Upper lobe of left lung (tissue), 6 donors: ENCODE measurements at regions not wholly inside any gene's neighbourhood (a gene's known extent, or its start where the extent isn't known, plus 50 kb on each side); places are given as distances from the start of the nearest gene placed in this dataset.

Experiments used
- ATAC-seq, 2 donors: fragments of 200-7000 bp; cut with Tn5 transposase; one replicate each; pipeline ENCODE4 v1.9.1; 2022; ENCODE audit warnings: mild to moderate bottlenecking in 2 of 2, moderate library complexity in 2 of 2; ENCODE audit not compliant: low FRiP score in 2 of 2
- DNase-seq, 2 donors: peaks; one replicate each; pipeline ENCODE4 v3.0.0-alpha.2; 2019 to 2020
- H3K27ac ChIP-seq, 4 donors: fragments of 200-600 bp; sonication (generic); one replicate each; pipeline ENCODE4 v1.5.1; 2016 to 2019
- H3K27me3 ChIP-seq, 4 donors: fragments of 200-600 bp; sonication (generic); one replicate each; pipeline ENCODE4 v1.5.1; 2017 to 2019
- H3K36me3 ChIP-seq, 4 donors: fragments of 200-600 bp; sonication (generic); one replicate each; pipeline ENCODE4 v1.5.1; 2016 to 2019
- H3K4me1 ChIP-seq, 4 donors: fragments of 200-600 bp; sonication (generic); one replicate each; pipeline ENCODE4 v1.5.1; 2018 to 2019
- H3K4me3 ChIP-seq, 4 donors: fragments of 200-600 bp; sonication (generic); one replicate each; pipeline ENCODE4 v1.5.1; 2017 to 2019; ENCODE audit warnings: mild to moderate bottlenecking in 2 of 4, moderate library complexity in 1 of 4
- H3K9me3 ChIP-seq, 4 donors: fragments of 200-600 bp; sonication (generic); one replicate each; pipeline ENCODE4 v1.5.1; 2018 to 2019
- EP300 ChIP-seq, 4 donors: sonication (generic); formaldehyde crosslinking; IDR thresholded peaks; one replicate each; pipeline ENCODE4 v1.5.1; 2017; ENCODE audit warnings: antibody characterized with exemption in 4 of 4, control low read depth in 2 of 4
- POLR2A ChIP-seq, 4 donors: fragments of 450-650 bp; IDR thresholded peaks; one replicate each; pipeline ENCODE4 v1.5.1; 2016 to 2017; ENCODE audit warnings: antibody characterized with exemption in 4 of 4, mild to moderate bottlenecking in 2 of 4
- POLR2AphosphoS5 ChIP-seq, 2 donors: sonication (generic); formaldehyde crosslinking; IDR thresholded peaks; one replicate each; pipeline ENCODE4 v1.5.1; 2017; ENCODE audit warnings: antibody characterized with exemption in 2 of 2
- WGBS, 2 donors: methylation state at CpG; one replicate each; pipeline ENCODE4 v1.1.5; 2017 to 2018; 5-methylcytosine and 5-hydroxymethylcytosine counted together
- TF ChIP-seq, protein P1 (sequence below), 6 experiments: fragments of 450-650 bp in 4 of 6; fragments of 200-600 bp in 2 of 6; sonication (generic) in 2 of 6; IDR thresholded peaks; one replicate each; pipeline ENCODE4 v1.5.1; 2016 to 2019; ENCODE audit warnings: antibody characterized with exemption in 6 of 6
- donor health status: DM: no; HTN: no; CAD: no; lungs with moderate emphysema.
- donor health status: DM: no; HTN: yes; CAD: no; lungs with severe emphysema.

- H3K27me3 ChIP-seq = no peaks in the 10 kb centered on the region
- 54 to 76% methylated on average over 1 of the region's 1 CpG for WGBS, 2 donors
- no peak overlapping the region for H3K4me3 ChIP-seq
- H3K9me3 ChIP-seq = peaks cover 0 to 3% (median 0%) of the 10 kb centered on the region in 4 donors
- no peak overlapping the region for H3K27ac ChIP-seq
- ATAC-seq = no peak
- DNase-seq = no peak
- no peaks in the 10 kb centered on the region for H3K36me3 ChIP-seq
- no peaks in the 10 kb centered on the region for H3K4me1 ChIP-seq
- no peak for TF ChIP-seq POLR2AphosphoS5 (IDR thresholded peaks at IDR 0.05)
- TF ChIP-seq, protein P1, sequence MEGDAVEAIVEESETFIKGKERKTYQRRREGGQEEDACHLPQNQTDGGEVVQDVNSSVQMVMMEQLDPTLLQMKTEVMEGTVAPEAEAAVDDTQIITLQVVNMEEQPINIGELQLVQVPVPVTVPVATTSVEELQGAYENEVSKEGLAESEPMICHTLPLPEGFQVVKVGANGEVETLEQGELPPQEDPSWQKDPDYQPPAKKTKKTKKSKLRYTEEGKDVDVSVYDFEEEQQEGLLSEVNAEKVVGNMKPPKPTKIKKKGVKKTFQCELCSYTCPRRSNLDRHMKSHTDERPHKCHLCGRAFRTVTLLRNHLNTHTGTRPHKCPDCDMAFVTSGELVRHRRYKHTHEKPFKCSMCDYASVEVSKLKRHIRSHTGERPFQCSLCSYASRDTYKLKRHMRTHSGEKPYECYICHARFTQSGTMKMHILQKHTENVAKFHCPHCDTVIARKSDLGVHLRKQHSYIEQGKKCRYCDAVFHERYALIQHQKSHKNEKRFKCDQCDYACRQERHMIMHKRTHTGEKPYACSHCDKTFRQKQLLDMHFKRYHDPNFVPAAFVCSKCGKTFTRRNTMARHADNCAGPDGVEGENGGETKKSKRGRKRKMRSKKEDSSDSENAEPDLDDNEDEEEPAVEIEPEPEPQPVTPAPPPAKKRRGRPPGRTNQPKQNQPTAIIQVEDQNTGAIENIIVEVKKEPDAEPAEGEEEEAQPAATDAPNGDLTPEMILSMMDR (IDR thresholded peaks at IDR 0.05) = no peak
- TF ChIP-seq POLR2A (IDR thresholded peaks at IDR 0.05) = no peak
- TF ChIP-seq EP300 (IDR thresholded peaks at IDR 0.05) = no peak
Observed at GRCh38 chr9:28628031-28628430, 1054.8 kb upstream of the C9orf72 start.

DNA sequence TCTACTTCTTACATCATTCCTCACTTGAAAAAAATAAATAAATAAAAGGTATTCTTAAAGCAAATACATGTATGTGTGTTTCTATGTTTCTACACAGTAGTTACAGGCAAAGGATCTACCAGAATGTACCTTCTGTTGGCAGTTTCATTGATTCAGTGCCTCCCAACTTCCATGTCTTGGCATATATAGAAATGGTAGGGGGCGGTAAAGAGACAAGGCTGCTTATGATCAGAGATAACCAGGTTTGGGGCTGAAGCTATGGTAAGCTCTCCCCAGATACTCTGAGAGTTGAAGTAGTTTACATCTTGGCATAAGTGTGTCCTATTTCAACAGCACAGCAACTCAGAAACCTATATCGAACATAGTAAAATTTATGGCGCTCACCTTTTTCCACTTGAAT, 1075.4 kb upstream of the C9orf72 start:
- Histone ChIP-seq H3K9me3 (no peaks in the 10 kb centered on the region), H3K27ac (no peak overlapping the region), H3K4me3 (no peak overlapping the region), H3K4me1 (no peaks in the 10 kb centered on the region), H3K27me3 (no peaks in the 10 kb centered on the region), H3K36me3 (no peaks in the 10 kb centered on the region)
- DNase-seq (no peak), ATAC-seq (no peak)
- TF ChIP-seq, protein P1 (IDR thresholded peaks at IDR 0.05) = no peak
- TF ChIP-seq EP300 (IDR thresholded peaks at IDR 0.05) (no peak), POLR2A (IDR thresholded peaks at IDR 0.05) (no peak), POLR2AphosphoS5 (IDR thresholded peaks at IDR 0.05) (no peak)
- 86 to 95% methylated on average over 3 of the region's 3 CpGs for WGBS, 2 donors

DNA sequence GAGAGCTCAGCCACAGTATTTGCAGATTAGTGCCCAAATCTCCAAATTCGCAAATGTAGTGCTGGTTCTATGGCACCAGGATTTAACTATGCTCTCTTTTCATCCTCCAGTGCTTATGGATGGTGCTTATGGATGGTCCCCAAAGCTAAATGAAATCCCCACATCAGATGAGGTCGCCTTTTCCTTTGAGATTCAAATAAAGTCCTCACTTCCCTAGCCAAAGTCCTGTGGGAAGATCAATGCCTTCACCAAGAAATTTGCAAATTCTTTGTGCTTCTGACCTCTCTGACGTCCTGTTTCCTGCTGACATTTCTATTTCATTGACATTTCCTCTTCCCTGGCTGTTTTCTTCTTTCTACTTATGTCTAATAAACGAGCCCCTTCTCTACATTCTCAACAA, 1077.0 kb upstream of the C9orf72 start:
- H3K4me1 ChIP-seq = no peaks in the 10 kb centered on the region
- 30 to 33% methylated on average over 4 of the region's 4 CpGs for WGBS, 2 donors
- no peak overlapping the region for H3K27ac ChIP-seq
- ATAC-seq = no peak
- H3K36me3 ChIP-seq = no peaks in the 10 kb centered on the region
- H3K4me3 ChIP-seq = no peak overlapping the region
- H3K9me3 ChIP-seq = no peaks in the 10 kb centered on the region
- DNase-seq = no peak
- TF ChIP-seq POLR2A (IDR thresholded peaks at IDR 0.05) (no peak), POLR2AphosphoS5 (IDR thresholded peaks at IDR 0.05) (no peak), EP300 (IDR thresholded peaks at IDR 0.05) (no peak)
- TF ChIP-seq, protein P1 (IDR thresholded peaks at IDR 0.05) = no peak
- no peaks in the 10 kb centered on the region for H3K27me3 ChIP-seq

DNA sequence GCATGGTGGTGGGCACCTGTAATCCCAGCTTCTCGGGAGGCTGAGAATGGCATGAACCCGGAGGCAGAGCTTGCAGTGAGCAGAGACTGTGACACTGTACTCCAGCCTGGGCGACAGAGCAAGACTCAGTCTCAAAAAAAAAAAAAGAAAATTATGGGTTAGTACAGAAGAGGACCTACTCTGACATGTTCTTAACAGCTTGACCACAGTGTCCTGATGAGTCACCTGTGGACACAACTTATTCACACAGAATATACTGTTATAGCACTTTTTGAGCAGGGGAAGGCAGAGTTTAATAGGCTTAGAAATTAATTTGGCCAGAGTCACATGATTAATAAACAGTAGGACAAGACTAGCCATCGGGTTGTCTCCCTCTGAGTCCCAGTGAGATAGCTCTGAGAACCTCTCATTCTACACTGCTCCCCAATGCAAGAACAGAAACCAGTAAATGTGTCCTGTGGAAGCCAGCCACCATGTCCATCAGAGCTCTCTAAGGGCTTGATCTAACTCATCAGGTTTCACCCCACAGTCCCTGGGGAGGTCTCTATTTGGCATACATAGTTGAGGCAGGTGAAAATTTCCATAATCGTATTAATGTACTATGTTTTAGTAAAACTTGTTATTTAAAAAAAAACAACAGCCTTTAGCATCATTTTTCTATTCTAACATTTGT, 1077.9 kb upstream of the C9orf72 start:
- H3K9me3 ChIP-seq = no peaks in the 10 kb centered on the region
- H3K36me3 ChIP-seq = no peaks in the 10 kb centered on the region
- no peak overlapping the region for H3K27ac ChIP-seq
- DNase-seq (no peak), ATAC-seq (no peak)
- WGBS, 2 donors = 77 to 86% methylated on average over 5 of the region's 5 CpGs
- H3K4me1 ChIP-seq = no peaks in the 10 kb centered on the region
- H3K4me3 ChIP-seq = no peak overlapping the region
- H3K27me3 ChIP-seq = no peaks in the 10 kb centered on the region
- TF ChIP-seq POLR2AphosphoS5 (IDR thresholded peaks at IDR 0.05) (no peak), EP300 (IDR thresholded peaks at IDR 0.05) (no peak), POLR2A (IDR thresholded peaks at IDR 0.05) (no peak)

- WGBS, 2 donors = 73 to 90% methylated on average over 1 of the region's 1 CpG
- H3K36me3 ChIP-seq = no peaks in the 10 kb centered on the region
- no peaks in the 10 kb centered on the region for H3K9me3 ChIP-seq
- no peaks in the 10 kb centered on the region for H3K4me1 ChIP-seq
- TF ChIP-seq POLR2A (IDR thresholded peaks at IDR 0.05) = no peak
- no peak for TF ChIP-seq POLR2AphosphoS5 (IDR thresholded peaks at IDR 0.05)
- no peak for TF ChIP-seq EP300 (IDR thresholded peaks at IDR 0.05)
- TF ChIP-seq, protein P1 (IDR thresholded peaks at IDR 0.05) = no peak
- no peaks in the 10 kb centered on the region for H3K27me3 ChIP-seq
- H3K4me3 ChIP-seq = no peak overlapping the region
- DNase-seq (no peak), ATAC-seq (no peak)
- H3K27ac ChIP-seq = no peak overlapping the region
Observed at GRCh38 chr9:28653216-28653615, 1079.9 kb upstream of the C9orf72 start.
